ENCODE measurements at regions not wholly inside any gene's neighbourhood (a gene's known extent, or its start where the extent isn't known, plus 50 kb on each side); places are given as distances from the start of the nearest gene placed in this dataset.

DNA sequence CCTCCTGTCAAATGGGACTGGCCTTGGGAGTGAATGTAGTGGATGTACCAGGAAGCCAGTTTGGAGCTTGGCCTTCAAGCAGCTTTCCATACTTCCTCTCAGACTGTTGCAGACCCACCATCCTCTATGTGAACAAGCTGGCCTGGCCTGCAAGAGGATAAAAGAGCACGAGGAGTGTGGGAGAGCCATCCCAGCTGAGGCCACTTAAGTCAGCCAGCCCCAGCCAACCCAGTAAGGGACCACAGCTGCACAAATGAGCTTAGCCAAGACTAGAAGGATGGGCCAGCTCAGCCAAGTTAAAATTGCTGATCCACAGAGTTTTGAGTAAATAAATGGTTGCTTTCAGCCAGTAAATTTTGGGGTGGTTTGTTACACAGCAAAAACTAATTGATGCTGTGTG lies 156.9 kb upstream of the SOX4 start:
- Histone ChIP-seq H3K4me1 (ENCODE audit: insufficient read depth, low read length) (peaks cover 7% of the 10 kb centered on the region), H3K4me3 (ENCODE audit: insufficient read depth, low read depth, low read length) (no peak overlapping the region), H3K27me3 (ENCODE audit: insufficient read depth, low read length) (no peaks in the 10 kb centered on the region), H3K4me2 (ENCODE audit: low read length) (no peak overlapping the region), H3K27ac (ENCODE audit: low read depth, low read length) (no peak overlapping the region), H3K9me3 (ENCODE audit: insufficient read depth, low read depth, low read length) (no peaks in the 10 kb centered on the region), H3K9ac (ENCODE audit: low read length) (no peak overlapping the region), H4K20me1 (ENCODE audit: insufficient read depth, low read length) (no peaks in the 10 kb centered on the region), H3K36me3 (ENCODE audit: insufficient read depth, low read length) (no peaks in the 10 kb centered on the region), H3K79me2 (ENCODE audit: insufficient read depth, low read length) (no peaks in the 10 kb centered on the region), H2AFZ (ENCODE audit: low read depth, low read length) (no peak overlapping the region)
- TF ChIP-seq EZH2 (IDR thresholded peaks at IDR 0.05; ENCODE audit: insufficient read depth, low read length): no peak
- TF ChIP-seq, protein P1, sequence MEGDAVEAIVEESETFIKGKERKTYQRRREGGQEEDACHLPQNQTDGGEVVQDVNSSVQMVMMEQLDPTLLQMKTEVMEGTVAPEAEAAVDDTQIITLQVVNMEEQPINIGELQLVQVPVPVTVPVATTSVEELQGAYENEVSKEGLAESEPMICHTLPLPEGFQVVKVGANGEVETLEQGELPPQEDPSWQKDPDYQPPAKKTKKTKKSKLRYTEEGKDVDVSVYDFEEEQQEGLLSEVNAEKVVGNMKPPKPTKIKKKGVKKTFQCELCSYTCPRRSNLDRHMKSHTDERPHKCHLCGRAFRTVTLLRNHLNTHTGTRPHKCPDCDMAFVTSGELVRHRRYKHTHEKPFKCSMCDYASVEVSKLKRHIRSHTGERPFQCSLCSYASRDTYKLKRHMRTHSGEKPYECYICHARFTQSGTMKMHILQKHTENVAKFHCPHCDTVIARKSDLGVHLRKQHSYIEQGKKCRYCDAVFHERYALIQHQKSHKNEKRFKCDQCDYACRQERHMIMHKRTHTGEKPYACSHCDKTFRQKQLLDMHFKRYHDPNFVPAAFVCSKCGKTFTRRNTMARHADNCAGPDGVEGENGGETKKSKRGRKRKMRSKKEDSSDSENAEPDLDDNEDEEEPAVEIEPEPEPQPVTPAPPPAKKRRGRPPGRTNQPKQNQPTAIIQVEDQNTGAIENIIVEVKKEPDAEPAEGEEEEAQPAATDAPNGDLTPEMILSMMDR (IDR thresholded peaks at IDR 0.05; ENCODE audit: insufficient read depth, low read depth, low read length): no peak
- FAIRE-seq (no peak), DNase-seq (ENCODE audit: low read depth) (no peak)
- no peaks in the 10 kb centered on the region for H3K27me3 Mint-ChIP-seq (ENCODE audit: low read depth, unreplicated experiment)
- H3K9me3 Mint-ChIP-seq (ENCODE audit: unreplicated experiment): no peaks in the 10 kb centered on the region
- no peaks in the 10 kb centered on the region for H3K36me3 Mint-ChIP-seq (ENCODE audit: low read depth, unreplicated experiment)
- peaks cover 11% of the 10 kb centered on the region for H3K4me1 Mint-ChIP-seq (ENCODE audit: low read depth, unreplicated experiment)
- H3K27ac Mint-ChIP-seq (ENCODE audit: unreplicated experiment): no peak overlapping the region
- H3K4me3 Mint-ChIP-seq (ENCODE audit: unreplicated experiment): no peak overlapping the region

DNA sequence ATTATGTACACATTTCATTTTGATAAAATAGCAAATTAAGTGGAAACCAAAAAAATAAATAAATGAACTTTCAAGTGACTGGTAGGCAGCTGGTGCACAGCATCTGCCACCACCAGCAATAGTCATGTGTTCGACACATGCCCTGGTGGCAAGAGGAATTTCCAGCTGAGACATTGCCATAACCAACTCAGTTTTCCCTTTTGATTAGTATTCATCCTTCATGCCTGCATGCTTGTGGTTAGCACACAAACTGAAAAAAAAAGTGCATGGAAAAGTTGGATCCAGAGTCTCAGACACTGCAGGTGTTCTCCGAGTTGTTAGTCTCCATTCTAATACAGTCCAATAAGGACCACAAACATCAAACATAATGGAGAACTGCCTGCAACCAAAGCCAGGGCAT lies 156.0 kb upstream of the SOX4 start:
- DNase-seq (ENCODE audit: low read depth): peak; percentile 71
- no peak for FAIRE-seq
- H3K36me3 Mint-ChIP-seq (ENCODE audit: low read depth, unreplicated experiment): no peaks in the 10 kb centered on the region
- no peak overlapping the region for H3K9ac ChIP-seq (ENCODE audit: low read length)
- no peak overlapping the region for H3K27ac Mint-ChIP-seq (ENCODE audit: unreplicated experiment)
- no peak overlapping the region for H3K4me3 ChIP-seq (ENCODE audit: insufficient read depth, low read depth, low read length)
- no peaks in the 10 kb centered on the region for H3K27me3 Mint-ChIP-seq (ENCODE audit: low read depth, unreplicated experiment)
- H3K27ac ChIP-seq (ENCODE audit: low read depth, low read length): no peak overlapping the region
- no peaks in the 10 kb centered on the region for H3K27me3 ChIP-seq (ENCODE audit: insufficient read depth, low read length)
- no peak overlapping the region for H3K4me3 Mint-ChIP-seq (ENCODE audit: unreplicated experiment)
- H3K4me1 ChIP-seq (ENCODE audit: insufficient read depth, low read length): peaks cover 7% of the 10 kb centered on the region
- no peaks in the 10 kb centered on the region for H3K79me2 ChIP-seq (ENCODE audit: insufficient read depth, low read length)
- no peaks in the 10 kb centered on the region for H3K9me3 ChIP-seq (ENCODE audit: insufficient read depth, low read depth, low read length)
- no peak overlapping the region for H3K4me2 ChIP-seq (ENCODE audit: low read length)
- TF ChIP-seq EZH2 (IDR thresholded peaks at IDR 0.05; ENCODE audit: insufficient read depth, low read length): no peak
- TF ChIP-seq, protein P1 (IDR thresholded peaks at IDR 0.05; ENCODE audit: insufficient read depth, low read depth, low read length): no peak
- no peaks in the 10 kb centered on the region for H3K36me3 ChIP-seq (ENCODE audit: insufficient read depth, low read length)
- no peak overlapping the region for H2AFZ ChIP-seq (ENCODE audit: low read depth, low read length)
- H4K20me1 ChIP-seq (ENCODE audit: insufficient read depth, low read length): no peaks in the 10 kb centered on the region
- no peaks in the 10 kb centered on the region for H3K9me3 Mint-ChIP-seq (ENCODE audit: unreplicated experiment)
- peaks cover 11% of the 10 kb centered on the region for H3K4me1 Mint-ChIP-seq (ENCODE audit: low read depth, unreplicated experiment)

DNA sequence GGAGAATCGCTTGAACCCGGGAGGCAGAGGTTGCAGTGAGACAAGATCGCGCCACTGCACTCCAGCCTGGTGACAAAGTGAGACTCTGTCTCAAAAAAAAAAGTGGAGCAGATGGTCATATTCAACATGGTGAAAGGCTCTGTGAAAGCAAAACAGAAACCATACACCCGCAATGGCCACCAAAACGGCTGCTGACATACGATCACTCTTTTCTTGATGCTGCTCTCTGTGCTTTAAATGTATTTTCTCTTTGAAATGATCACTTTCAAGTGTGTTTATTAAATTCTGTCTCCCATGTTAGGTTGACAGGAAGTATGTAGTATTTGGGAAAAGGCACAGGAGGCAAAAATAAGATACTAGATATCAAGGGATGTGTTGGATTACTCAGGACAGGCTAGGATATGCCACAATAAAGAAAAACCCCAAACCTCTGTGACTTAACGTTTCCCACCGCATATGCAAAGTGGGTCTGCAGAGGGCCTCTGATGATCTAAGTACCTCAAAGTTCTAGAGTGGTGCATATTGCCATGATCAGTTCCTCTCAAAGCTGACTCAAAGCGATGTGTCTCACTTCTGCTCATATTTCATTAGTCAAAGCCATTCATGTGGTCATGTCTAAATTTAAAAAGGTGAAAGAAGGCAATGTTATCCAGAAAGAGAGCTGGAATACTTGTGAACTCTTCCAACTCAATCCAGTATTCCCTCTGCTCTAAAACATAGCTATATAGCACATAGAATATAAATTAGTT lies 155.1 kb upstream of the SOX4 start:
- Histone ChIP-seq H3K9ac (ENCODE audit: low read length) (no peak overlapping the region), H3K36me3 (ENCODE audit: insufficient read depth, low read length) (no peaks in the 10 kb centered on the region), H4K20me1 (ENCODE audit: insufficient read depth, low read length) (no peaks in the 10 kb centered on the region), H3K27ac (ENCODE audit: low read depth, low read length) (no peak overlapping the region), H3K4me1 (ENCODE audit: insufficient read depth, low read length) (peaks cover 7% of the 10 kb centered on the region), H3K79me2 (ENCODE audit: insufficient read depth, low read length) (no peaks in the 10 kb centered on the region), H3K4me2 (ENCODE audit: low read length) (no peak overlapping the region), H2AFZ (ENCODE audit: low read depth, low read length) (no peak overlapping the region), H3K4me3 (ENCODE audit: insufficient read depth, low read depth, low read length) (no peak overlapping the region), H3K9me3 (ENCODE audit: insufficient read depth, low read depth, low read length) (no peaks in the 10 kb centered on the region), H3K27me3 (ENCODE audit: insufficient read depth, low read length) (no peaks in the 10 kb centered on the region)
- FAIRE-seq (no peak), DNase-seq (ENCODE audit: low read depth) (peak; percentile 55)
- Mint-ChIP-seq H3K36me3 (ENCODE audit: low read depth, unreplicated experiment) (no peaks in the 10 kb centered on the region), H3K4me1 (ENCODE audit: low read depth, unreplicated experiment) (peaks cover 11% of the 10 kb centered on the region), H3K4me3 (ENCODE audit: unreplicated experiment) (no peak overlapping the region), H3K27me3 (ENCODE audit: low read depth, unreplicated experiment) (no peaks in the 10 kb centered on the region), H3K9me3 (ENCODE audit: unreplicated experiment) (no peaks in the 10 kb centered on the region), H3K27ac (ENCODE audit: unreplicated experiment) (no peak overlapping the region)
- TF ChIP-seq, protein P1 (IDR thresholded peaks at IDR 0.05; ENCODE audit: insufficient read depth, low read depth, low read length): no peak
- no peak for TF ChIP-seq EZH2 (IDR thresholded peaks at IDR 0.05; ENCODE audit: insufficient read depth, low read length)

Data from astrocyte (in vitro differentiated cells and primary cell).